ENCODE measurements at regions not wholly inside any gene's neighbourhood (a gene's known extent, or its start where the extent isn't known, plus 50 kb on each side); places are given as distances from the start of the nearest gene placed in this dataset.

- in situ Hi-C loops (cut with HindIII; ENCODE audit: low pct_ligation_motif_present, low sequenced_read_pairs) = no loop called here
- TF ChIP-seq, protein P1, sequence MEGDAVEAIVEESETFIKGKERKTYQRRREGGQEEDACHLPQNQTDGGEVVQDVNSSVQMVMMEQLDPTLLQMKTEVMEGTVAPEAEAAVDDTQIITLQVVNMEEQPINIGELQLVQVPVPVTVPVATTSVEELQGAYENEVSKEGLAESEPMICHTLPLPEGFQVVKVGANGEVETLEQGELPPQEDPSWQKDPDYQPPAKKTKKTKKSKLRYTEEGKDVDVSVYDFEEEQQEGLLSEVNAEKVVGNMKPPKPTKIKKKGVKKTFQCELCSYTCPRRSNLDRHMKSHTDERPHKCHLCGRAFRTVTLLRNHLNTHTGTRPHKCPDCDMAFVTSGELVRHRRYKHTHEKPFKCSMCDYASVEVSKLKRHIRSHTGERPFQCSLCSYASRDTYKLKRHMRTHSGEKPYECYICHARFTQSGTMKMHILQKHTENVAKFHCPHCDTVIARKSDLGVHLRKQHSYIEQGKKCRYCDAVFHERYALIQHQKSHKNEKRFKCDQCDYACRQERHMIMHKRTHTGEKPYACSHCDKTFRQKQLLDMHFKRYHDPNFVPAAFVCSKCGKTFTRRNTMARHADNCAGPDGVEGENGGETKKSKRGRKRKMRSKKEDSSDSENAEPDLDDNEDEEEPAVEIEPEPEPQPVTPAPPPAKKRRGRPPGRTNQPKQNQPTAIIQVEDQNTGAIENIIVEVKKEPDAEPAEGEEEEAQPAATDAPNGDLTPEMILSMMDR (IDR thresholded peaks at IDR 0.05; ENCODE audit: low read depth, low read length, missing control alignments) = no peak
- no peak overlapping the region for H3K4me3 ChIP-seq (ENCODE audit: low read depth, low read length)
- H3K36me3 ChIP-seq (replicated peaks) = no peaks in the 10 kb centered on the region
- DNase-seq = no peak
- H3K27ac ChIP-seq = no peak overlapping the region
- H3K27me3 ChIP-seq (replicated peaks) = no peaks in the 10 kb centered on the region
Measured at GRCh38 chr20:10798811-10799210, 125.0 kb upstream of the JAG1 start.

DNA sequence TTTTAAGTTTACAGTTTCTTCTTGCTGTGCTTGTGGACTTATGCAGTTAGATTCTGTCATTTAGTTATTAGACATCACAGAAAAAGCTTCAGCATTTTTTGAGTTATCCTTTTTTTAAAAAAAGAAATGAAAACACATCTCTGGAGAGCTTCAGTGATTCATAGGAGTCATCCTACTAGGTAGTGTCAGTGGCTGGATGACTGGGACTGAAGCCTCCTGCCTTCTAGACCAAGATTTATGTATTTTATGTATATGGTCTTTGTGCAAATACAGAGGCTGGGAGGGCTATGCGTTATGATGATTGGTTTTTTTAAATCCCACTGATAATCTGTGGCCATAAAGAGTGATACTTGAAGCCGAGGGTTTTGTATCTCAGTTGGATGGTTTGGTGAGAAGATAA lies 125.9 kb upstream of the JAG1 start:
- TF ChIP-seq, protein P1 (IDR thresholded peaks at IDR 0.05; ENCODE audit: low read depth, low read length, missing control alignments) = no peak

DNA sequence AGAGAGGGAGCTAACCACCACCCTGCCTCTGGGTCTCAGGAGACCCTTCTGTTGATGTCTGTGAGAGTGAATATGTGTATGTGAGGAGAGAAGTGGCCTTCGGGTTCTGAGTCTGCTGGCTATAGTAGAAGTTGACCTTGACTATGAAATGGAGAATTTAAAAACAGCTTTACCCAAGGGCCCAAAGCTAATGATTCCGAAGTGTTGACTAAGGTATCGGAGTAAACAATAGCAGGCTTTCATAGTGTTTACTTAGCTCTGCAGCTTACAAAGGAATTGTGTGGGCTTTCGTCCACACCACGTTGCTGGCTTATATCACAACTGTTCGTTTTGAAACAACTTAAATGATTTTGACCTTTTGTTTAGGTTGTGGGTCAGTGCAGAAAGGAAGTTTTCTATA lies 126.5 kb upstream of the JAG1 start:
- no peak for DNase-seq
- in situ Hi-C loops (cut with HindIII; ENCODE audit: low pct_ligation_motif_present, low sequenced_read_pairs) = no loop called here
- Histone ChIP-seq H3K27me3 (replicated peaks) (no peaks in the 10 kb centered on the region), H3K36me3 (replicated peaks) (no peaks in the 10 kb centered on the region), H3K27ac (no peak overlapping the region), H3K4me3 (ENCODE audit: low read depth, low read length) (no peak overlapping the region)
- TF ChIP-seq, protein P1 (IDR thresholded peaks at IDR 0.05; ENCODE audit: low read depth, low read length, missing control alignments) = no peak

More for the DNA sequence above, 125.9 kb upstream of the JAG1 start:
- no peaks in the 10 kb centered on the region for H3K36me3 ChIP-seq (replicated peaks)
- no peaks in the 10 kb centered on the region for H3K27me3 ChIP-seq (replicated peaks)
- in situ Hi-C loops (cut with HindIII; ENCODE audit: low pct_ligation_motif_present, low sequenced_read_pairs) = no loop called here
- H3K27ac ChIP-seq = no peak overlapping the region
- DNase-seq = no peak
- no peak overlapping the region for H3K4me3 ChIP-seq (ENCODE audit: low read depth, low read length)

- DNase-seq = peak; percentile 9
- TF ChIP-seq, protein P1 (IDR thresholded peaks at IDR 0.05; ENCODE audit: low read depth, low read length, missing control alignments) = no peak
- H3K36me3 ChIP-seq (replicated peaks) = no peaks in the 10 kb centered on the region
- in situ Hi-C loops (cut with HindIII; ENCODE audit: low pct_ligation_motif_present, low sequenced_read_pairs) = no loop called here
- H3K27ac ChIP-seq = no peak overlapping the region
- no peak overlapping the region for H3K4me3 ChIP-seq (ENCODE audit: low read depth, low read length)
- no peaks in the 10 kb centered on the region for H3K27me3 ChIP-seq (replicated peaks)
Measured at GRCh38 chr20:10802236-10802635, 128.4 kb upstream of the JAG1 start.

GRCh38 chr20:10805764-10806163 lies 132.0 kb upstream of the JAG1 start:
- no peak for DNase-seq
- in situ Hi-C loops (cut with HindIII; ENCODE audit: low pct_ligation_motif_present, low sequenced_read_pairs) = no loop called here
- no peaks in the 10 kb centered on the region for H3K36me3 ChIP-seq (replicated peaks)

GRCh38 chr20:10806539-10806938 lies 132.7 kb upstream of the JAG1 start:
- Histone ChIP-seq H3K27me3 (replicated peaks) (no peaks in the 10 kb centered on the region), H3K4me3 (ENCODE audit: low read depth, low read length) (no peak overlapping the region), H3K36me3 (replicated peaks) (no peaks in the 10 kb centered on the region), H3K27ac (no peak overlapping the region)
- TF ChIP-seq, protein P1 (IDR thresholded peaks at IDR 0.05; ENCODE audit: low read depth, low read length, missing control alignments) = no peak
- in situ Hi-C loops (cut with HindIII; ENCODE audit: low pct_ligation_motif_present, low sequenced_read_pairs) = no loop called here
- DNase-seq = no peak

More at GRCh38 chr20:10805764-10806163, 132.0 kb upstream of the JAG1 start:
- no peak overlapping the region for H3K27ac ChIP-seq
- H3K27me3 ChIP-seq (replicated peaks) = no peaks in the 10 kb centered on the region
- no peak overlapping the region for H3K4me3 ChIP-seq (ENCODE audit: low read depth, low read length)
- TF ChIP-seq, protein P1 (IDR thresholded peaks at IDR 0.05; ENCODE audit: low read depth, low read length, missing control alignments) = no peak
